CD4-positive, alpha-beta T cell treated with Interleukin-17A for 1 hour (primary cell): ENCODE measurements at regions not wholly inside any gene's neighbourhood (a gene's known extent, or its start where the extent isn't known, plus 50 kb on each side); places are given as distances from the start of the nearest gene placed in this dataset.
"Not testable (repeated sequence)": the region's sequence is repeated elsewhere in the genome, so short reads cannot be mapped to it uniquely, and the experiment has no call there.

Experiments
- DNase-seq: peaks from one replicate; pipeline ENCODE4 v3.0.0-alpha.2; 2020

DNA sequence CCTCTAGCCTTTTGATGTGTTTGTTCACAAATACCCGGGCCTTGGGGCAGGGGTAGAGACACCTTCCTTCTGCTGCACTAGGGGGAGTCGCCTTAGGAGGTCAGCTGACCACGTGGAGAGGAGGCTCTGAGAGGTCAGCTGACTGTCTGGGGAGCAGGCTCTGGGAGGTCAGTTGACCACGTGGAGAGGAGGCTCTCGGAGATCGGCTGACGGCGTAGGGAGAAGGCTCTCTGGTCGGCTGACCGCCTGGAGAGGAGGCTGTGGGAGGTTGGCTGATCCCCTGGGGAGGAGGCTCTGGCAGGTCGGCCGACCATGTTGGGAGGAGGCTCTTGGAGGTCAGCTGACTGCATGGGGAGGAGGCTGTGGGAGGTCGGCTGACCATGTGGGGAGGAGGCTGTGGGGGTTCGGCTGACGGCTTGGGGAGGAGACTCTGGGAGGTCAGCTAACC is 59.6 kb upstream of the LYZL1 start:
- no peak for DNase-seq

DNA sequence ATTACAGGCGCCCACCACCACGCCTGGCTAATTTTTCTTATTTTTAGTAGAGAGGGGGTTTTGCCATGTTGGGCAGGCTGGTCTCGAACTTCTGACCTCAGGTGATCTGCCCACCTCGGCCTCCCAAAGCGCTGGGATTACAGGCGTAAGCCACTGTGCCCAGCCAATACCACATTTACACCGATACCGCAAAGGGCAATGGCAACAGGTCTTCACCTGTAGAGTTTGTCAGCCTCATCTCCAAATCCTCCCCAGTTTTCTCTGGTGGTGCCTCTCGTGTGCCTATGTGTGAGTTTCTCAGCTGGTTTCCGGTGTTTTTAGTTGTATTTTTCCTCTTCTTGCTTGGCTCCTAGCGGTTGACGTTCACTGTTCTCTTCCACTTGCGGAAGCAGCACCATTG is 52.0 kb upstream of the LYZL1 start:
- DNase-seq, result not testable (repeated sequence)

DNA sequence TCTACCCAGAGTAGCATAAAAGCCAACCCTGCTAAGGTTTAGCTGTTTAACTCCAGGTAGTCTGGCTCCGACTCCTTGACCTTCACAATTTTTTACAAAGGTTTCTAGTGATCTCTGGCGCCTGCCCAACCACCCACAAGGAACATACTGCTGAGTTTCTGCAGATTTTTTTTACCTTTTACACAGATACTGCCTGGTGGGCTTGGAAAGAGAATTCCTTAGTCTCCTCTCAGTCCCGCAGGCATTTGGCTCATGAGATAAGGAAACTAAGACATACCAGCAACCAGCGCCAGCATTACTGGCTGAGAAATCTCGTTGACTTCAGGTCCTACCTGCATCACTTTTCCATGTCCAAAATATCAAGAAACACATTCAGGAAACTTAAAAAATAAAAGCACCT is 51.1 kb upstream of the LYZL1 start:
- no peak for DNase-seq

DNA sequence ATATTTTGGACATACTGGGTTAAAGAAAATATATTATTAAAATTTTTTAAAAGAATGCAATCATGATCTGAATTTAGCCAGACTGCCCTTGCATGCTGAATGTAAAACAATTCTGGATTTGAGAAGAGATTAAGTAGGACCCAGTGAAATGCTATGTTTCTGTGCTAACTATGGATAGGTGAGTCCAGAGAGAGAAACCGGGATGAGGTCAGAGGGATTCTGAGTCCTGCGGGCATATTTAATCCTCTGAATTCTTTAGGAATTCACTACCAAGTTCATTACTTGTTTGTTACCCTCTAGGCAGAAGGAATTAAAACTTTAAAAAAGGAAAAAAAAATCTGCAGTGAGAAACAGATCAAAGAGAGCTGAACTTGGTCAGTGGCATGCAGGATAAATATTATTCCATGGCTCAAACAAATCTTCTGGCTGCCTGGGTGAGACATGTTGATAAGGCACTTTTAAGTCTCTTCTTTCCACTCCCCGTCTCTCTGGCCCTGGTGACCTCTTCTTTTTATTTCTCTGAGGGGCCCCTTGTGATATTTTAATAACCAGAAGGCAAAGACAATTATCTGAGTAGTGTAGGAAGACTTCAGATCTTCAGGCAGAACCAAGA is 50.2 kb upstream of the LYZL1 start:
- DNase-seq, result no peak
